ENCODE measurements at regions not wholly inside any gene's neighbourhood (a gene's known extent, or its start where the extent isn't known, plus 50 kb on each side); places are given as distances from the start of the nearest gene placed in this dataset.

DNA sequence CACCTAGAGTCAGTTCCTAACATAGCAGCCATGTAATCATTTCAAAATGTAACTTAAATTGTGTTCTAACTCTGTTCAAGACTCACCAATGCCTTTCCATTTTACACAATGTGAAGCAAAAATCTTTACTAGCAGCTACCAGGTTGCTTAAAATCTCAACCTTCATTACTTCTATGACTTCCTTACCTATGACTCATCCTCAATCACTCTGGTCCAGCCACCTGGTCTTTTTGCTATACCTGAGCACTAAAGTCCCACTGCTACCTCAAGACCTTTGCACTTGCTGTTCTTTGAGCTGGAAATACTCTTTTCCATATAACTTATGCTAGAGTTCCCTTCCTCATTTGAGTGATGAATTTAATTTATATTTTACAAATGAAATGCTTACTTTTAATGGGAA lies 993.2 kb downstream of the NTRK3 start:
- TF ChIP-seq, protein P1, sequence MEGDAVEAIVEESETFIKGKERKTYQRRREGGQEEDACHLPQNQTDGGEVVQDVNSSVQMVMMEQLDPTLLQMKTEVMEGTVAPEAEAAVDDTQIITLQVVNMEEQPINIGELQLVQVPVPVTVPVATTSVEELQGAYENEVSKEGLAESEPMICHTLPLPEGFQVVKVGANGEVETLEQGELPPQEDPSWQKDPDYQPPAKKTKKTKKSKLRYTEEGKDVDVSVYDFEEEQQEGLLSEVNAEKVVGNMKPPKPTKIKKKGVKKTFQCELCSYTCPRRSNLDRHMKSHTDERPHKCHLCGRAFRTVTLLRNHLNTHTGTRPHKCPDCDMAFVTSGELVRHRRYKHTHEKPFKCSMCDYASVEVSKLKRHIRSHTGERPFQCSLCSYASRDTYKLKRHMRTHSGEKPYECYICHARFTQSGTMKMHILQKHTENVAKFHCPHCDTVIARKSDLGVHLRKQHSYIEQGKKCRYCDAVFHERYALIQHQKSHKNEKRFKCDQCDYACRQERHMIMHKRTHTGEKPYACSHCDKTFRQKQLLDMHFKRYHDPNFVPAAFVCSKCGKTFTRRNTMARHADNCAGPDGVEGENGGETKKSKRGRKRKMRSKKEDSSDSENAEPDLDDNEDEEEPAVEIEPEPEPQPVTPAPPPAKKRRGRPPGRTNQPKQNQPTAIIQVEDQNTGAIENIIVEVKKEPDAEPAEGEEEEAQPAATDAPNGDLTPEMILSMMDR (IDR thresholded peaks at IDR 0.05): no peak
- no peak for TF ChIP-seq EZH2phosphoT487 (IDR thresholded peaks at IDR 0.05)
- TF ChIP-seq EZH2 (IDR thresholded peaks at IDR 0.05): no peak

All from neural progenitor cell (in vitro differentiated cells).